ENCODE measurements at regions not wholly inside any gene's neighbourhood (a gene's known extent, or its start where the extent isn't known, plus 50 kb on each side); places are given as distances from the start of the nearest gene placed in this dataset.

DNA sequence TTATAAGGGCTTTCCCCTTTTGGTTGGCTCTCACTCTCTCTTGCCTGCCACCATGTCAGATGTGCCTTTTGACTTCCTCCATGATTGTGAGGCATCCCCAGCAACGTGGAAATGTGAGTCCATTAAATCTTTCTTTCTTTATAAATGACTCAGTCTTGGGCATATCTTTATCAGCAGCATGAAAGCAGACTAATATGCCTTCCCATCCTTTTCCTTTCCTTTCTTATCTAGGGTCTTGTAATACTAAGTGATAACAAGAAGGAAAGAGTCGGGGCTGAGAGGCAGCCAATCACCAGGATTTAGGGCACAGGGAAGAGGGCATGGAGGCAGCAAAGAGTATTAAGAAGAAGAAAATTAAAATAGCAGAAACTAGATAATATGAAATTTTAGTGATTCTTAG lies 62.0 kb upstream of the JCAD start:
- in situ Hi-C loops (cut with HindIII; ENCODE audit: low pct_unique_long_range_greater_than_20kb, low sequenced_read_pairs) = no loop called here
- no peak for TF ChIP-seq JUND (IDR thresholded peaks at IDR 0.05; ENCODE audit: low read depth)
- DNase-seq (ENCODE audit: low read depth in 1 of 2, low spot score in 1 of 2) = no peak

DNA sequence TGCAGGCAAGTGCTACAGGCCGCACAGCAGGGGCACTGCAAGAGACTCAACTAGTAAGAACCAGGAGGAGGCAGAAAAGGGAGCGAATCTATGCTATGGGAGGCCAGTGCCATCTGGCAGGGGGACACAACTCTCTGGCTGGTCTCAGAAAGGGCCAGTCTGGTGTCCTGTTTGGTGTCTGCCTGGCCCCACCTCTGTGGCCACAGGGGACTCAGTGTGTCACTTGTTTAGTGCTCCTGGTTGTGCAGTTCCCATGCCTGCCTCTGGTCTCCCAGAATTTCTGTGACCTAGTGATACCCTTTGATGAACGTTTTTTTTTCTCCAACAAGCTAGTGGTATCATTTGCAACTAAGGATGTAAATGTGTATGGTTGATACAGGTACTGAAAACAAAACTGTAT lies 59.2 kb upstream of the JCAD start:
- no peak for DNase-seq (ENCODE audit: low read depth in 1 of 2, low spot score in 1 of 2)
- TF ChIP-seq JUND (IDR thresholded peaks at IDR 0.05; ENCODE audit: low read depth) = no peak
- in situ Hi-C loops (cut with HindIII; ENCODE audit: low pct_unique_long_range_greater_than_20kb, low sequenced_read_pairs) = no loop called here

DNA sequence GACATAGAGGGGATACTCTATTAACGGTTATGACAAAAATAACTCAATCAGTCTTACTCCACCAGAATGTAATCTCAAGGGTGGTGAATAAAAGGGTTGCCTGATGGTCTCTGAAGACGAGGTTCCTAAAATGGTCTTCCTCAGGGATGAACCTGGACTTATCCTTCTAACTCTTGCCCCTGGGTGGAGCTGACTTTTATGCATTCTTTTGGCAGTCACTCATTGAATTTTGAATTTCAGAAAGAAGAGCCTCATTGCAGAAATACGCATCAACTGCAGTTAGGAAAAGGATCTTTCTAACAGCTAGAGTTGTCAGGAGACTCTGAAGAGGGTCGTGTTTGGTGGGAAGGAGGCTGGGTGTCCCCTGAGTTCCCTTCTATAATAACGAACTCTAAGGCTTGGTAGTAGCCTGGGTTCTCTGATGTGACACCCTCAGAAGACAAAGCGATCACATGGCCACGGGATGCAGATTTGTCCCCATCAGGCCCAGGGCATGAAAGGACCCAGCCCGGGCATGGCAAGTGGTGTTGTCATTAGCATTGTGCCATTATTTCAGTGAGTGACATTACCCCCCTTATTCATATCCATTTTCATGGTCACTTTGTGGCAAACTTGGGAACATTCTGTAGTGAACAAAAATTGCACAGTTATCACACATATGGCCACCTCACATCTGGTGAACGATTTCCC lies 58.6 kb upstream of the JCAD start:
- DNase-seq (ENCODE audit: low read depth in 1 of 2, low spot score in 1 of 2) = no peak
- TF ChIP-seq JUND (IDR thresholded peaks at IDR 0.05; ENCODE audit: low read depth) = no peak

DNA sequence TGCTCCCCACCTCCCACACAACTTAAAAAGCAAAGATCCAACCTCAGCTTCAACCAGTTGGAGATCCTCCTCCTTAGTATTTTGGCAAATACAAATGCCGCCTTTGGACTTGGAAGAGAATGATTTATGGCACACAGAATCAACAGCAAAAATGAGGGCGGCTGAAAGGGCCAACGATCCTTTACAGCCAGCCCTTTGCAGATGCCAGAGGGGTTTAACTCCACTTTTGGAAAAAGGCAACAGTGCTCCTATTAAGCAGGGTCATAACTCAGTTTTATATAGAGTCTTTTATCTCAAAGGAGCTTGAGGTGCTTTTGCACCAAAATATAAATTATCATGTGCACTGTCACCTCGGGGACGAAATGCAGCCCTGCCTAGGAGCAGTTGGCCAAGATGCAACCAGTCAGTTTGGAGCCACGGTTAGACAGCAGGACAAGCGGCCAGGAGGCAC lies 56.7 kb upstream of the JCAD start:
- no peak for DNase-seq (ENCODE audit: low read depth in 1 of 2, low spot score in 1 of 2)

More for the DNA sequence above, 58.6 kb upstream of the JCAD start:
- in situ Hi-C loops (cut with HindIII; ENCODE audit: low pct_unique_long_range_greater_than_20kb, low sequenced_read_pairs) = no loop called here

DNA sequence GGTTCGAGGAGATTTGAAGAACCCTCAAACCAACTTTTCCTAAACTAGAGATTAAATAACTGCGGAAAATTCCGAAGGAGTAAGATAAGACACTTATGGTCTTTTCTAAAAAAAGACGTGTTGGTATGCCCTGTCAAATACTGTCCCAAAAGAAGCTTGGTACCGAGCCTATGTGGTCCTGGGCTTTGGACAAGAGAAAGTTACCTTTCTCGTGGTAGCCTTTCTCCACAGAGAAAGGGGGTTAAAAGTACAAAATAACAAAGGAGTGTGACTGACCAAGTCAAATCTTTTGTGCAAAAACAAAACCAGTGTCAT lies 56.2 kb upstream of the JCAD start:
- TF ChIP-seq JUND (IDR thresholded peaks at IDR 0.05; ENCODE audit: low read depth) = no peak
- DNase-seq (ENCODE audit: low read depth in 1 of 2, low spot score in 1 of 2) = no peak
- in situ Hi-C loops (cut with HindIII; ENCODE audit: low pct_unique_long_range_greater_than_20kb, low sequenced_read_pairs) = no loop called here

More for the DNA sequence above, 56.7 kb upstream of the JCAD start:
- TF ChIP-seq JUND (IDR thresholded peaks at IDR 0.05; ENCODE audit: low read depth) = no peak
- in situ Hi-C loops (cut with HindIII; ENCODE audit: low pct_unique_long_range_greater_than_20kb, low sequenced_read_pairs) = no loop called here

DNA sequence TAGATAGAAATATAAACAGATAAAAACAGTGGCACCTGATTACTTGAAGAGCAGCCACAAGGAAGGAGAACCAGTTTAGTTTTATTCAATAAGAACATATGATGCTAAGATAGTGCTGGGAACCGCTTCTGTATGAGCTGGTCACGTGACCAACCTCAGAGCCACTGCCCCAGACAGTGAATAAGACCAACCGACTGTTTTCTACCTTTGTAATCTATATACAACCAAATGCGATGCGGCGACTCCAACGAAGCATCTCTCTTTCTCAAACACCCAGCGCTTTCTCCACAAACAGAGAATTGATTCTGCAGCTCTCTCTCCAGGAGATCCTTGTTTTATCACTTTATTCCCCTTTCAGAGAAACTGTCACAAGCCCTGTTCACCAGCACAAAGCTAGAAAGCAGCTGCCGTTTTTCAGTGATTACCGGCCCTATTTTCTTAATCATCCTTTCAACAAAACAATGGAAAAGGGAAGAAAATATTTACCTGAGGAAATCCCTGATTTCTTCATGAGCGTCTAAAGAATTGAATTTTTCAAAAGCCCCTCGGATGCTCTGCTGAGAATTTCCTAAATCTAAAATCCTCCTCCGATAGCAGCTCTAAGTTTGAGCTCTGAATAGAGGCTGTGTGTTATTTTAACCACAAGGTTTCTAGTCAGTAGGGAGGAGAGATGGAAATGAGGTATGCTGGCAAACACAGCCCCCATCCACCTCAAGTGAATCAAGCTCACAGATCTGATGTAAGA lies 55.7 kb upstream of the JCAD start:
- DNase-seq (ENCODE audit: low read depth in 1 of 2, low spot score in 1 of 2) = no peak
- in situ Hi-C loops (cut with HindIII; ENCODE audit: low pct_unique_long_range_greater_than_20kb, low sequenced_read_pairs) = no loop called here
- no peak for TF ChIP-seq JUND (IDR thresholded peaks at IDR 0.05; ENCODE audit: low read depth)

DNA sequence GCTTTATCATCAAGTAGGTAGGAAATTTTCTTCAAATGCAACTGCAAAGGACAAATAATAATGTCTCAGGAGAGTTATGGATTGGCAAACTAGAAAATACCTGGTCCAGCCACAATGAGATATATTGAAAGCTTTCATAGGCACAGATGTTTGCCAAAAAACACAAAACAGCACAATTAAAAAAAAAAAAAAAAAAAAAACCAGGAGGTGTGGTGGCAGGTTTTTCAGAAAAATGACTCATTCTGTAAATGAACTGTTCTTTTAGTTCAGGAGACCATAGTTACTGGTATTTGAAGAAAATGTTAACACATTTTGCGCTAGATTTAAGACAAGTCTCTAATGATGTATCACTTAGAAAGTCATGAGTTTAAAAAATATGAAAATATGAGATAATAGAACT lies 55.0 kb upstream of the JCAD start:
- in situ Hi-C loops (cut with HindIII; ENCODE audit: low pct_unique_long_range_greater_than_20kb, low sequenced_read_pairs) = no loop called here
- no peak for DNase-seq (ENCODE audit: low read depth in 1 of 2, low spot score in 1 of 2)
- TF ChIP-seq JUND (IDR thresholded peaks at IDR 0.05; ENCODE audit: low read depth) = no peak

DNA sequence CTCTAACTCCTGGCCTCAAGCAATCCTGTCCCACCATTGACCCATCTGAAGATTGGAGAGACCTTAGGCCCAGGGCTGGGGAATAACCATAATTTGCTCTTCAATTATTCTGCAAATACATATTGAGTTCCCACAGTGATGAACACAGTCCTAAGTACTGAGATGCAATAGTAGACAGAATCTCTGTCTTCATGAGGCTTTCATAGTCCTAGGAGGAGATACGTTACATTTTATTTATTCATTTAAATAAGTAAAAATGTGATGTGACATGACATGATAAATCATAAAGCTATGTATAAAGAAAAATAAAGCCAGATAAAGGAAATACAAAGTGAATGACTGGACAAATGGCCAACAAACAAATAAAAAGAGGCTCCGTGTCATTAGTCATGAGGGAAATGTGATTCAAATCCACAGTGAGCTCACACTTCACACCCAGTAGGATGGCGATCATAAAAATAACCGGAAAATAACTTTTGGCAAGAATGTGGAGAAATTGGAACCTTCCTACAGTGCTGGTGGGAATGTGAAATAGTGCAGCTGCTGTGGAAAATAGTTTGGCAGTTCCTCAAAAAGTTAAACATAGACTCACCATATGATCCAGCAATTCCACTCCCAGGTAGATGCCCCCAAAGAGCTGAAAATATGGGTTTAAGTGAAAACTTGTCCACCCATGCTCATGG lies 52.1 kb upstream of the JCAD start:
- in situ Hi-C loops (cut with HindIII; ENCODE audit: low pct_unique_long_range_greater_than_20kb, low sequenced_read_pairs) = no loop called here
- DNase-seq (ENCODE audit: low read depth in 1 of 2, low spot score in 1 of 2) = no peak

More for the DNA sequence above, 52.1 kb upstream of the JCAD start:
- no peak for TF ChIP-seq JUND (IDR thresholded peaks at IDR 0.05; ENCODE audit: low read depth)

Data from T47D (cell line).